ENCODE measurements at regions not wholly inside any gene's neighbourhood (a gene's known extent, or its start where the extent isn't known, plus 50 kb on each side); places are given as distances from the start of the nearest gene placed in this dataset.

DNA sequence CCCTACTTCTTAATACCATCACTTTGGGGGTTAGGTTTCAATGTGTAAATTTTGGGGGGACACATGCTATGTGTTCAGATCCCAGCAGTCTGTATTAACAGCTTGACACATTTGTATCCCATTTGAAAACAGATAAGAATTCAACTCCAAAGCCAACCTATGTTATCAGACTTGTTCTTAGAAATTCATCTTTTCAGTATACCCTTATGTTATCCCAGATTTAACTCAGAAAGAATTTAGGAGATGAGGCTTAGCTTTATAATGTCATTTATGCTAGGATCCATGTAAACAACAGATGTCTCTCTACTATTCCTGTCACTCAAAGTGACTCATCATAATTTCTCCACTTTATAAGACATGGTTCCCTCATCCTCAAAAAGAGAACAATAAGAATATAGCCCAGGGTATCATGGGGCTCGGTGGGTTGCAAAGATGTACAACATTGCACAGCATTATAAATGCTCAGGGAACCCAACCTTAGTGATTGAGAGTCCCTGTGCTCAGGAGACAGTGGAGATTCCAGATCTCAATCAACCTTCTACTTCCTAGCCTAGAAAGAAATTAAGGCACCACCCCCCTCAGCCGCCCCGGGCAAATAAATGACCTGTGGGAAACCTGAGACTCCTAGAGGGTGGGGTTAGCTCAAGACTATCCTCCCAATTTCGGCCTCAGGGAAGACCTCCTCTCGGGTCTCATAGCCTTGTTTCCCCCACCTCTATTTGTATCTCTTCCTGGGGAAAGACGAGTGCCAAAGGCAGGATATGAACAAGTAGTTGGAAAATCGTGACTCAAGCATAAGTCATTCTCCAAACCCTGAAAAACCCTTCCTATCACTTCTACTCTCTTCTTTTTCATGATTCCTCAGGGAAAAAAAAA, 265.1 kb upstream of the CAMK1G start:
- DNase-seq (no peak), ATAC-seq (no peak)
- Mint-ChIP-seq H3K36me3 (ENCODE audit: low read depth) (no peaks in the 10 kb centered on the region), H3K4me1 (ENCODE audit: low read depth) (no peaks in the 10 kb centered on the region), H3K4me3 (no peak overlapping the region), H3K27ac (no peak overlapping the region), H3K27me3 (peaks cover 1% of the 10 kb centered on the region), H3K9me3 (peaks cover 1% of the 10 kb centered on the region)
- ChIA-PET POLR2A (no interaction called here), CTCF (no interaction called here)
- intact Hi-C loops (cut with micrococcal nuclease) = no loop called here
- TF ChIP-seq, protein P1, sequence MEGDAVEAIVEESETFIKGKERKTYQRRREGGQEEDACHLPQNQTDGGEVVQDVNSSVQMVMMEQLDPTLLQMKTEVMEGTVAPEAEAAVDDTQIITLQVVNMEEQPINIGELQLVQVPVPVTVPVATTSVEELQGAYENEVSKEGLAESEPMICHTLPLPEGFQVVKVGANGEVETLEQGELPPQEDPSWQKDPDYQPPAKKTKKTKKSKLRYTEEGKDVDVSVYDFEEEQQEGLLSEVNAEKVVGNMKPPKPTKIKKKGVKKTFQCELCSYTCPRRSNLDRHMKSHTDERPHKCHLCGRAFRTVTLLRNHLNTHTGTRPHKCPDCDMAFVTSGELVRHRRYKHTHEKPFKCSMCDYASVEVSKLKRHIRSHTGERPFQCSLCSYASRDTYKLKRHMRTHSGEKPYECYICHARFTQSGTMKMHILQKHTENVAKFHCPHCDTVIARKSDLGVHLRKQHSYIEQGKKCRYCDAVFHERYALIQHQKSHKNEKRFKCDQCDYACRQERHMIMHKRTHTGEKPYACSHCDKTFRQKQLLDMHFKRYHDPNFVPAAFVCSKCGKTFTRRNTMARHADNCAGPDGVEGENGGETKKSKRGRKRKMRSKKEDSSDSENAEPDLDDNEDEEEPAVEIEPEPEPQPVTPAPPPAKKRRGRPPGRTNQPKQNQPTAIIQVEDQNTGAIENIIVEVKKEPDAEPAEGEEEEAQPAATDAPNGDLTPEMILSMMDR (IDR thresholded peaks at IDR 0.05) = no peak

DNA sequence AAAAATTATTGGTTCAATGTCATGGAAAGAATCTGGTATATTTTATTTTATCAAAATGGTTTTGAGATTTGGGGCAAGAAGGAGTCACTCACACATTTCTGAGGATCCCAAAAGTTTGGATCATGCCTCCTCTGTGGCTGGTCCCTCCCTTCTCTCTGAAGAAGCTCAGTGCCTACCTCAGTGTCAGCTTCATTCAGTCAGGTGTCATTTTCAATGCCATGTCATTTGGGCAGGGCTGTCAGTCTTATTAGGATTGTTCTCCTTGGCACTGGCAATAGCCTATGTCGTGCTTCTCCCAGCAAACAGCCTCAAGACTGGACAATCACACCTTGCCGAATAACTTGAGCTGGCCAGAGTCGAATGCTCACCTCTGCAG, 264.5 kb upstream of the CAMK1G start:
- TF ChIP-seq, protein P1 (IDR thresholded peaks at IDR 0.05) = no peak
- intact Hi-C loops (cut with micrococcal nuclease) = no loop called here
- H3K9me3 Mint-ChIP-seq = peaks cover 1% of the 10 kb centered on the region
- no peaks in the 10 kb centered on the region for H3K4me1 Mint-ChIP-seq (ENCODE audit: low read depth)
- H3K27me3 Mint-ChIP-seq = peaks cover 1% of the 10 kb centered on the region
- ATAC-seq = no peak
- no peaks in the 10 kb centered on the region for H3K36me3 Mint-ChIP-seq (ENCODE audit: low read depth)
- no peak overlapping the region for H3K27ac Mint-ChIP-seq
- no peak for DNase-seq
- ChIA-PET POLR2A (no interaction called here), CTCF (no interaction called here)
- no peak overlapping the region for H3K4me3 Mint-ChIP-seq

DNA sequence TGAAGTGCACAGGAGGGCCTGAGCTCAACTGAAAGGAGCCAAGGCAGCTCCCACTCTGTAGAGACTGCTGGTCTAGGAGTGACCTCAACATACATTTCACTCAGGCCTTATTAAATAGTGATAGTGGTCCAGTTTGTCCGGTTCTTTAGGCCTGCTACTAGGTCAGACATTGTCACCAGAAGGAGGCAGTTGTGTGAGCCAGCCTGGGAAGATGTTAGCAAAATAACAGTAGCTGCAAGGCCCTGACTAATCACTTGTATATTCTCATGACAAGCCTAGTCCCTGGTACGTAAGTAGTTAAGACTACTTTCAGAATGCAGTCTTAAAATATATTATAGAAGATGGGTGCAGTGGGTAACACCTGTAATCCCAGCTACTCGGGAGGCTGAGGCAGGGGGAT, 264.0 kb upstream of the CAMK1G start:
- no peaks in the 10 kb centered on the region for H3K36me3 Mint-ChIP-seq (ENCODE audit: low read depth)
- ChIA-PET CTCF (no interaction called here), POLR2A (no interaction called here)
- peaks cover 1% of the 10 kb centered on the region for H3K27me3 Mint-ChIP-seq
- no peaks in the 10 kb centered on the region for H3K4me1 Mint-ChIP-seq (ENCODE audit: low read depth)
- H3K9me3 Mint-ChIP-seq = peaks cover 1% of the 10 kb centered on the region
- intact Hi-C loops (cut with micrococcal nuclease) = no loop called here
- H3K27ac Mint-ChIP-seq = no peak overlapping the region
- ATAC-seq (no peak), DNase-seq (no peak)
- TF ChIP-seq, protein P1 (IDR thresholded peaks at IDR 0.05) = no peak
- no peak overlapping the region for H3K4me3 Mint-ChIP-seq

DNA sequence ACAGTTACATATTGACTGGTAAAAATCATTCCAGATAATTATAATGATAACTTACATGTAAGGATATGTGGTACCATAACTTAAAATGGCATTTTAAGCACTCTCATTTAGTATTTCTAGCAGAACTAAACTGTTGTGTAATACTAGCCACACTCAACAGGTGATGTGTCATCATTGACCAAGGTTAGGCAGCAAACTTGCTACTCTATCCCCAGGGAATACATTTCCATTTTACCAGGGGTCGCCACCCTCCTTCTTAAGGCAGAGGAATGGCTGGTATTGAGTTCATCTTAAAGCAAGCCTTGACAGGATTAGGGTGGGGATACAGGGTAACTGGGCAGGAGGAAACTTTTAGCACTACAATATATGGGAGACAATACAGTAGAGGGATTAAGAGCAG, 259.8 kb upstream of the CAMK1G start:
- Mint-ChIP-seq H3K4me3 (no peak overlapping the region), H3K36me3 (ENCODE audit: low read depth) (no peaks in the 10 kb centered on the region), H3K4me1 (ENCODE audit: low read depth) (no peaks in the 10 kb centered on the region), H3K9me3 (peaks cover 1% of the 10 kb centered on the region), H3K27me3 (no peaks in the 10 kb centered on the region), H3K27ac (no peak overlapping the region)
- TF ChIP-seq, protein P1 (IDR thresholded peaks at IDR 0.05) = no peak
- ATAC-seq (no peak), DNase-seq (no peak)
- CTCF ChIA-PET = interaction anchor here (1.4 kb wide), 1 partner anchor 11 kb away, joined by 4 read pairs; no protein-coding TSS in a partner anchor
- POLR2A ChIA-PET = no interaction called here
- intact Hi-C loops (cut with micrococcal nuclease) = no loop called here
